H9 (cell line): ENCODE measurements at regions not wholly inside any gene's neighbourhood (a gene's known extent, or its start where the extent isn't known, plus 50 kb on each side); places are given as distances from the start of the nearest gene placed in this dataset.

Experiments used
- DNase-seq: peaks from one replicate; pipeline ENCODE4 v3.0.0-alpha.2; 2017
- H2AFZ ChIP-seq: one replicate; pipeline ENCODE4 v1.6.1; 2013; ENCODE audit warnings: mild to moderate bottlenecking, low read length, control low read depth, moderate library complexity
- H2AK5ac ChIP-seq: 2 replicates; pipeline ENCODE4 v1.6.1; 2013; ENCODE audit warnings: low read length, control low read depth, mixed read lengths; ENCODE audit not compliant: insufficient read length
- H2BK120ac ChIP-seq: one replicate; pipeline ENCODE4 v1.6.1; 2013; ENCODE audit warnings: low read depth, mild to moderate bottlenecking, low read length, control low read depth, inconsistent platforms; ENCODE audit not compliant: poor library complexity, severe bottlenecking
- H2BK12ac ChIP-seq: 2 replicates; pipeline ENCODE4 v1.6.1; 2013; ENCODE audit warnings: low read length, control low read depth, mixed read lengths, low read depth; ENCODE audit not compliant: insufficient read length
- H2BK15ac ChIP-seq: 2 replicates; pipeline ENCODE4 v1.6.1; 2013; ENCODE audit warnings: low read depth, low read length, control low read depth
- H2BK20ac ChIP-seq: one replicate; pipeline ENCODE4 v1.6.1; 2013; ENCODE audit warnings: low read depth, mild to moderate bottlenecking, low read length, control low read depth, inconsistent platforms; ENCODE audit not compliant: poor library complexity, severe bottlenecking
- H2BK5ac ChIP-seq: 2 replicates; pipeline ENCODE4 v1.6.1; 2013; ENCODE audit warnings: low read length, control low read depth, mixed read lengths; ENCODE audit not compliant: insufficient read length
- H3K14ac ChIP-seq: 2 replicates; pipeline ENCODE4 v1.6.1; 2013; ENCODE audit warnings: low read length, control low read depth; ENCODE audit not compliant: insufficient read depth
- H3K18ac ChIP-seq: 2 replicates; pipeline ENCODE4 v1.6.1; 2013; ENCODE audit warnings: low read depth, mild to moderate bottlenecking, mixed read lengths, low read length, control low read depth; ENCODE audit not compliant: insufficient read length
- H3K23ac ChIP-seq: 2 replicates; pipeline ENCODE4 v1.6.1; 2013; ENCODE audit warnings: low read length, control low read depth, mixed read lengths, low read depth; ENCODE audit not compliant: insufficient read length
- H3K23me2 ChIP-seq: 2 replicates; pipeline ENCODE4 v1.6.1; 2013; ENCODE audit warnings: low read depth, mild to moderate bottlenecking, mixed read lengths, low read length, control low read depth; ENCODE audit not compliant: insufficient read length, poor library complexity, severe bottlenecking
- H3K27ac ChIP-seq: 2 replicates; pipeline ENCODE4 v1.5.1; 2013; ENCODE audit warnings: low read length, control low read depth, mixed read lengths, low read depth; ENCODE audit not compliant: insufficient read length
- H3K27me3 ChIP-seq: 2 replicates; pipeline ENCODE4 v1.6.1; 2013; ENCODE audit warnings: low read length, control low read depth, inconsistent platforms; ENCODE audit not compliant: insufficient read depth
- H3K4ac ChIP-seq: 2 replicates; pipeline ENCODE4 v1.6.1; 2013; ENCODE audit warnings: low read depth, mild to moderate bottlenecking, control low read depth, inconsistent platforms, low read length, moderate library complexity
- H3K4me1 ChIP-seq: 2 replicates; pipeline ENCODE4 v1.6.1; 2013; ENCODE audit warnings: low read length, control low read depth, inconsistent platforms; ENCODE audit not compliant: insufficient read depth
- H3K4me2 ChIP-seq: 2 replicates; pipeline ENCODE4 v1.6.1; 2013; ENCODE audit warnings: low read length, control low read depth, mixed read lengths; ENCODE audit not compliant: insufficient read length, insufficient read depth
- H3K56ac ChIP-seq: 2 replicates; pipeline ENCODE4 v1.6.1; 2013; ENCODE audit warnings: low read depth, mild to moderate bottlenecking, mixed read lengths, low read length, control low read depth; ENCODE audit not compliant: insufficient read length
- H3K79me1 ChIP-seq: 2 replicates; pipeline ENCODE4 v1.6.1; 2013; ENCODE audit warnings: low read depth, mild to moderate bottlenecking, moderate library complexity, low read length, control low read depth, inconsistent platforms; ENCODE audit not compliant: insufficient read depth, poor library complexity, severe bottlenecking
- H3K79me2 ChIP-seq: 2 replicates; pipeline ENCODE4 v1.6.1; 2013; ENCODE audit warnings: low read length, control low read depth, inconsistent platforms; ENCODE audit not compliant: insufficient read depth
- H3K9ac ChIP-seq: 2 replicates; pipeline ENCODE4 v1.6.1; 2013; ENCODE audit warnings: low read length, control low read depth, mixed read lengths; ENCODE audit not compliant: insufficient read length; ENCODE audit errors: extremely low read depth
- H3K9me3 ChIP-seq: one replicate; pipeline ENCODE4 v1.6.1; 2013; ENCODE audit warnings: low read depth, low read length, inconsistent platforms; ENCODE audit not compliant: control insufficient read depth
- H3T11ph ChIP-seq: one replicate; pipeline ENCODE4 v1.6.1; 2013; ENCODE audit warnings: mild to moderate bottlenecking, low read length, control low read depth, inconsistent platforms
- H4K20me1 ChIP-seq: one replicate; pipeline ENCODE4 v1.6.1; 2013; ENCODE audit not compliant: control insufficient read depth, insufficient read length, insufficient read depth
- H4K5ac ChIP-seq: 2 replicates; pipeline ENCODE4 v1.6.1; 2013; ENCODE audit warnings: low read depth, mild to moderate bottlenecking, mixed read lengths, low read length, control low read depth; ENCODE audit not compliant: insufficient read length
- H4K8ac ChIP-seq: replicated peaks from 2 replicates; pipeline ENCODE4 v1.6.1; 2013; ENCODE audit warnings: low read length, control low read depth, mixed read lengths, low read depth; ENCODE audit not compliant: insufficient read length
- H4K91ac ChIP-seq: 2 replicates; pipeline ENCODE4 v1.6.1; 2013; ENCODE audit warnings: low read depth, mild to moderate bottlenecking, moderate library complexity, mixed read lengths, low read length, control low read depth; ENCODE audit not compliant: insufficient read length
- H3K27ac Mint-ChIP-seq, 3 experiments: 2 replicates in 2 of 3; 3 replicates in 1 of 3; pipeline ENCODE4 v1.8.0; 2020 to 2021; ENCODE audit warnings: mixed read lengths in 3 of 3, mild to moderate bottlenecking in 1 of 3, moderate library complexity in 1 of 3
- H3K27me3 Mint-ChIP-seq: 2 replicates; pipeline ENCODE4 v1.8.0; 2021; ENCODE audit warnings: low read depth, mild to moderate bottlenecking, moderate library complexity, mixed read lengths
- H3K36me3 Mint-ChIP-seq, 3 experiments: 2 replicates in 2 of 3; 3 replicates in 1 of 3; pipeline ENCODE4 v1.8.0; 2020 to 2021; ENCODE audit warnings: low read depth in 3 of 3, mixed read lengths in 3 of 3; ENCODE audit not compliant: insufficient read depth in 1 of 3
- H3K4me1 Mint-ChIP-seq, 2 experiments: 2 replicates each; pipeline ENCODE4 v1.8.0; 2020; ENCODE audit warnings: mixed read lengths in 2 of 2
- H3K4me3 Mint-ChIP-seq, 2 experiments: 2 replicates in 1 of 2; 3 replicates in 1 of 2; pipeline ENCODE4 v1.8.0; 2020 to 2021; ENCODE audit warnings: mild to moderate bottlenecking in 2 of 2, mixed read lengths in 2 of 2, moderate library complexity in 1 of 2
- H3K9me3 Mint-ChIP-seq, 2 experiments: 2 replicates in 1 of 2; 3 replicates in 1 of 2; pipeline ENCODE4 v1.8.0; 2020; ENCODE audit warnings: mild to moderate bottlenecking in 2 of 2, mixed read lengths in 2 of 2, moderate library complexity in 1 of 2
- TF ChIP-seq, protein P1 (sequence below): fragments of 200-600 bp; sonication (generic); conservative IDR thresholded peaks from 3 replicates; pipeline ENCODE4 v1.8.0; 2021; ENCODE audit warnings: antibody characterized with exemption, mild to moderate bottlenecking

DNA sequence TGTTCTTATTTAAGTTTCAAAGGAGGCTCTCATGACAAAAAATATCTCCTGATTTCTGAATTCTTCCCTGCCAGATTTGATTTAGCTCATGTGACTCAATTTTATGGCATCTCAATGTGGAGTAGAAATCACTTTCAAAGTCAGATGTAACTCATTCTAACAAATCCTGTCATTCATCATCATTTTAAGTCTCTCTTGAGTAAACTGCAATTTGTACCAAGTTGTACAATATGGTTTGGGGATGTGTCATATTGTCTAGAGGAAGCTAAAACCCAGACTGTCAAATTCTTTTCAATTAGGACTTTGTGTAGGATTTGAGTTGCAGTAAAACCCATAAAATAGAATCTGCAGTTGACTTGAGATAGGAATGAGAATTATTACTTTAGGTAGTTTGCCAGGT lies 2101.0 kb downstream of the NCAM2 start:
- no peak overlapping the region for H3K27ac Mint-ChIP-seq
- Histone ChIP-seq H3K79me2 (no peaks in the 10 kb centered on the region), H4K20me1 (no peaks in the 10 kb centered on the region)

More for the DNA sequence above, 2101.0 kb downstream of the NCAM2 start:
- H3K36me3 Mint-ChIP-seq: peaks cover 0 to 4% (median 2%) of the 10 kb centered on the region in 3 experiments; a peak in 6 of 7 replicates
- Histone ChIP-seq H3K4ac (no peak overlapping the region), H3K56ac (no peak overlapping the region), H3T11ph (no peak overlapping the region), H2BK20ac (no peak overlapping the region), H4K5ac (no peak overlapping the region), H3K4me1 (no peaks in the 10 kb centered on the region), H3K14ac (no peak overlapping the region), H3K23me2 (no peaks in the 10 kb centered on the region), H2BK12ac (no peak overlapping the region), H2AK5ac (no peak overlapping the region), H3K79me1 (no peaks in the 10 kb centered on the region), H3K9me3 (no peaks in the 10 kb centered on the region), H3K27ac (no peak overlapping the region), H2BK120ac (no peak overlapping the region), H4K8ac (no peak overlapping the region), H2BK15ac (no peak overlapping the region), H3K23ac (no peak overlapping the region), H3K9ac (no peak overlapping the region), H3K18ac (no peak overlapping the region), H4K91ac (no peak overlapping the region), H3K27me3 (no peaks in the 10 kb centered on the region), H2BK5ac (no peak overlapping the region), H2AFZ (no peak overlapping the region), H3K4me2 (no peak overlapping the region)
- peaks cover 8 to 18% of the 10 kb centered on the region in 2 experiments for H3K9me3 Mint-ChIP-seq
- DNase-seq: no peak
- H3K4me1 Mint-ChIP-seq: no peaks in the 10 kb centered on the region
- H3K27me3 Mint-ChIP-seq: no peaks in the 10 kb centered on the region; the same call in 1 of the 2 replicates
- TF ChIP-seq, protein P1, sequence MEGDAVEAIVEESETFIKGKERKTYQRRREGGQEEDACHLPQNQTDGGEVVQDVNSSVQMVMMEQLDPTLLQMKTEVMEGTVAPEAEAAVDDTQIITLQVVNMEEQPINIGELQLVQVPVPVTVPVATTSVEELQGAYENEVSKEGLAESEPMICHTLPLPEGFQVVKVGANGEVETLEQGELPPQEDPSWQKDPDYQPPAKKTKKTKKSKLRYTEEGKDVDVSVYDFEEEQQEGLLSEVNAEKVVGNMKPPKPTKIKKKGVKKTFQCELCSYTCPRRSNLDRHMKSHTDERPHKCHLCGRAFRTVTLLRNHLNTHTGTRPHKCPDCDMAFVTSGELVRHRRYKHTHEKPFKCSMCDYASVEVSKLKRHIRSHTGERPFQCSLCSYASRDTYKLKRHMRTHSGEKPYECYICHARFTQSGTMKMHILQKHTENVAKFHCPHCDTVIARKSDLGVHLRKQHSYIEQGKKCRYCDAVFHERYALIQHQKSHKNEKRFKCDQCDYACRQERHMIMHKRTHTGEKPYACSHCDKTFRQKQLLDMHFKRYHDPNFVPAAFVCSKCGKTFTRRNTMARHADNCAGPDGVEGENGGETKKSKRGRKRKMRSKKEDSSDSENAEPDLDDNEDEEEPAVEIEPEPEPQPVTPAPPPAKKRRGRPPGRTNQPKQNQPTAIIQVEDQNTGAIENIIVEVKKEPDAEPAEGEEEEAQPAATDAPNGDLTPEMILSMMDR: no peak
- no peak overlapping the region for H3K4me3 Mint-ChIP-seq
